Cardiac fibroblast (primary cell): ENCODE measurements at regions not wholly inside any gene's neighbourhood (a gene's known extent, or its start where the extent isn't known, plus 50 kb on each side); places are given as distances from the start of the nearest gene placed in this dataset.
"Not testable (repeated sequence)": the region's sequence is repeated elsewhere in the genome, so short reads cannot be mapped to it uniquely, and the experiment has no call there.

Source experiments
- DNase-seq, 2 donors: peaks; one replicate each; pipeline versions ENCODE4 v3.0.0 to v3.0.0-alpha.2; 2010; ENCODE audit warnings: low read depth in 2 of 2
- H3K4me3 ChIP-seq, 2 donors: replicated peaks in 1 of 2; 1 replicate in 1 of 2; 2 replicates in 1 of 2; pipeline ENCODE4 v1.5.1; 2011; ENCODE audit warnings: low read depth in 2 of 2, low read length in 2 of 2, mild to moderate bottlenecking in 2 of 2, moderate library complexity in 1 of 2
- CTCF ChIP-seq: IDR thresholded peaks from one replicate; pipeline ENCODE4 v1.5.1; 2011; ENCODE audit warnings: low read depth, mild to moderate bottlenecking, low read length, inconsistent platforms

GRCh38 chr6:27668442-27669294 lies 195.8 kb upstream of the ZNF184 start:
- DNase-seq: peak; percentile 60 to 87
- no peak for TF ChIP-seq CTCF
- H3K4me3 ChIP-seq: peak overlapping the region; percentile 24 to 51

- peak; percentile 19 to 43 for DNase-seq
- peak overlapping the region; percentile 24 to 51 for H3K4me3 ChIP-seq
- no peak for TF ChIP-seq CTCF
Observed at GRCh38 chr6:27667657-27668441, 194.9 kb upstream of the ZNF184 start.

GRCh38 chr6:27667016-27667656 lies 194.2 kb upstream of the ZNF184 start:
- no peak for TF ChIP-seq CTCF
- H3K4me3 ChIP-seq: peak overlapping the region in 1 of 2 donors; percentile 51
- DNase-seq: no peak

GRCh38 chr6:27662769-27663168 lies 189.9 kb upstream of the ZNF184 start:
- no peak overlapping the region for H3K4me3 ChIP-seq
- no peak for TF ChIP-seq CTCF
- no peak for DNase-seq

GRCh38 chr6:27662212-27662611 lies 189.3 kb upstream of the ZNF184 start:
- not testable (repeated sequence) for DNase-seq, H3K4me3 ChIP-seq

- H3K4me3 ChIP-seq, DNase-seq: not testable (repeated sequence)
Observed at GRCh38 chr6:27653143-27653825, 180.4 kb upstream of the ZNF184 start.

GRCh38 chr6:27651371-27651732 lies 178.4 kb upstream of the ZNF184 start:
- H3K4me3 ChIP-seq: no peak overlapping the region
- DNase-seq: peak in 1 of 2 donors; percentile 24
- no peak for TF ChIP-seq CTCF
